ENCODE measurements at regions not wholly inside any gene's neighbourhood (a gene's known extent, or its start where the extent isn't known, plus 50 kb on each side); places are given as distances from the start of the nearest gene placed in this dataset.

- Mint-ChIP-seq H3K36me3 (peaks cover 27% of the 10 kb centered on the region), H3K4me1 (no peaks in the 10 kb centered on the region), H3K27ac (no peak overlapping the region), H3K4me3 (no peak overlapping the region), H3K27me3 (ENCODE audit: low read depth in 2 of 2) (no peaks in the 10 kb centered on the region), H3K9me3 (peaks cover 19 to 38% of the 10 kb centered on the region in 2 donors)
- intact Hi-C loops (cut with micrococcal nuclease): no loop called here
- Histone ChIP-seq H3K27ac (ENCODE audit: low read length) (no peak overlapping the region), H3K4me3 (ENCODE audit: low read length) (no peak overlapping the region), H3K9me3 (ENCODE audit: control insufficient read depth, insufficient read depth, low read length) (peaks cover 5% of the 10 kb centered on the region), H3K4me1 (ENCODE audit: control insufficient read depth, insufficient read depth, low read length) (no peaks in the 10 kb centered on the region), H3K36me3 (ENCODE audit: control insufficient read depth, insufficient read depth, low read length) (no peaks in the 10 kb centered on the region), H3K27me3 (ENCODE audit: control insufficient read depth, insufficient read depth, low read length) (no peaks in the 10 kb centered on the region)
- WGBS (ENCODE audit: insufficient coverage): 80% methylated on average over 3 of the region's 4 CpGs
- ATAC-seq: no peak
- TF ChIP-seq CTCF (IDR thresholded peaks at IDR 0.05): no peak
- DNase-seq: no peak
These were observed 1673.9 kb upstream of the WWC1 start for GRCh38 chr5:166617507-166617906.

GRCh38 chr5:166618526-166618925, 1672.9 kb upstream of the WWC1 start:
- intact Hi-C loops (cut with micrococcal nuclease): no loop called here
- DNase-seq: no peak

GRCh38 chr5:166624573-166624972, 1666.9 kb upstream of the WWC1 start:
- Histone ChIP-seq H3K4me1 (ENCODE audit: control insufficient read depth, insufficient read depth, low read length) (no peaks in the 10 kb centered on the region), H3K36me3 (ENCODE audit: control insufficient read depth, insufficient read depth, low read length) (no peaks in the 10 kb centered on the region), H3K27me3 (ENCODE audit: control insufficient read depth, insufficient read depth, low read length) (no peaks in the 10 kb centered on the region), H3K27ac (ENCODE audit: low read length) (no peak overlapping the region), H3K4me3 (ENCODE audit: low read length) (no peak overlapping the region), H3K9me3 (ENCODE audit: control insufficient read depth, insufficient read depth, low read length) (no peaks in the 10 kb centered on the region)
- Mint-ChIP-seq H3K4me1 (no peaks in the 10 kb centered on the region), H3K27ac (no peak overlapping the region), H3K27me3 (ENCODE audit: low read depth in 2 of 2) (no peaks in the 10 kb centered on the region), H3K4me3 (no peak overlapping the region), H3K36me3 (peaks cover 6% of the 10 kb centered on the region), H3K9me3 (peaks cover 16 to 30% of the 10 kb centered on the region in 2 donors)
- 13% methylated on average over 3 of the region's 3 CpGs for WGBS (ENCODE audit: insufficient coverage)
- ATAC-seq: no peak
- intact Hi-C loops (cut with micrococcal nuclease): no loop called here
- TF ChIP-seq CTCF (IDR thresholded peaks at IDR 0.05): no peak
- no peak for DNase-seq

More at GRCh38 chr5:166618526-166618925, 1672.9 kb upstream of the WWC1 start:
- H3K27me3 ChIP-seq (ENCODE audit: control insufficient read depth, insufficient read depth, low read length): no peaks in the 10 kb centered on the region
- no peak overlapping the region for H3K4me3 ChIP-seq (ENCODE audit: low read length)
- no peak overlapping the region for H3K27ac ChIP-seq (ENCODE audit: low read length)
- no peak overlapping the region for H3K4me3 Mint-ChIP-seq
- no peak for ATAC-seq
- WGBS (ENCODE audit: insufficient coverage): 75% methylated on average over 5 of the region's 5 CpGs
- H3K4me1 Mint-ChIP-seq: no peaks in the 10 kb centered on the region
- no peaks in the 10 kb centered on the region for H3K27me3 Mint-ChIP-seq (ENCODE audit: low read depth in 2 of 2)
- no peak for TF ChIP-seq CTCF (IDR thresholded peaks at IDR 0.05)
- peaks cover 5% of the 10 kb centered on the region for H3K9me3 ChIP-seq (ENCODE audit: control insufficient read depth, insufficient read depth, low read length)
- no peaks in the 10 kb centered on the region for H3K4me1 ChIP-seq (ENCODE audit: control insufficient read depth, insufficient read depth, low read length)
- no peaks in the 10 kb centered on the region for H3K36me3 ChIP-seq (ENCODE audit: control insufficient read depth, insufficient read depth, low read length)
- H3K9me3 Mint-ChIP-seq: peaks cover 23 to 39% of the 10 kb centered on the region in 2 donors
- no peak overlapping the region for H3K27ac Mint-ChIP-seq
- H3K36me3 Mint-ChIP-seq: peaks cover 27% of the 10 kb centered on the region

GRCh38 chr5:166625210-166625865, 1666.1 kb upstream of the WWC1 start:
- TF ChIP-seq CTCF (IDR thresholded peaks at IDR 0.05): no peak
- Mint-ChIP-seq H3K4me1 (no peaks in the 10 kb centered on the region), H3K9me3 (peaks cover 11 to 22% of the 10 kb centered on the region in 2 donors), H3K36me3 (no peaks in the 10 kb centered on the region), H3K27me3 (ENCODE audit: low read depth in 2 of 2) (no peaks in the 10 kb centered on the region), H3K4me3 (no peak overlapping the region), H3K27ac (no peak overlapping the region)
- Histone ChIP-seq H3K4me1 (ENCODE audit: control insufficient read depth, insufficient read depth, low read length) (no peaks in the 10 kb centered on the region), H3K36me3 (ENCODE audit: control insufficient read depth, insufficient read depth, low read length) (no peaks in the 10 kb centered on the region), H3K27me3 (ENCODE audit: control insufficient read depth, insufficient read depth, low read length) (no peaks in the 10 kb centered on the region), H3K9me3 (ENCODE audit: control insufficient read depth, insufficient read depth, low read length) (no peaks in the 10 kb centered on the region), H3K27ac (ENCODE audit: low read length) (no peak overlapping the region), H3K4me3 (ENCODE audit: low read length) (no peak overlapping the region)
- no peak for DNase-seq
- 82% methylated on average over 3 of the region's 6 CpGs for whole genome bisulfite sequencing (ENCODE audit: insufficient coverage)
- ATAC-seq: no peak
- intact Hi-C loops (cut with micrococcal nuclease): no loop called here

Data from natural killer cell (primary cell).